SK-N-MC (cell line): ENCODE measurements at regions not wholly inside any gene's neighbourhood (a gene's known extent, or its start where the extent isn't known, plus 50 kb on each side); places are given as distances from the start of the nearest gene placed in this dataset.

Experiments used
- DNase-seq: peaks from one replicate; pipeline ENCODE4 v3.0.0-alpha.2; 2011; ENCODE audit warnings: low read depth, low spot score
- H3K27ac ChIP-seq: fragments of 200-600 bp; sonication (generic); 2 replicates; pipeline ENCODE4 v1.5.1; 2016; ENCODE audit warnings: mixed run types
- H3K36me3 ChIP-seq: fragments of 200-600 bp; sonication (generic); 2 replicates; pipeline ENCODE4 v1.6.1; 2017; ENCODE audit warnings: antibody characterized with exemption, low read length, mixed read lengths; ENCODE audit not compliant: insufficient read depth
- H3K4me3 ChIP-seq: fragments of 200-600 bp; sonication (generic); 2 replicates; pipeline ENCODE4 v1.5.1; 2016
- H3K9ac ChIP-seq: fragments of 200-600 bp; sonication (generic); 2 replicates; pipeline ENCODE4 v1.8.0; 2017; ENCODE audit warnings: mixed run types, mixed read lengths; ENCODE audit not compliant: insufficient read length
- H3K9me3 ChIP-seq: fragments of 200-600 bp; sonication (generic); 2 replicates; pipeline ENCODE4 v1.6.1; 2017; ENCODE audit warnings: low read depth, mild to moderate bottlenecking, antibody characterized with exemption, low read length, moderate library complexity, mixed read lengths
- EZH2 ChIP-seq: fragments of 200-600 bp; sonication (generic); IDR thresholded peaks from one replicate; pipeline ENCODE4 v1.6.1; 2017; ENCODE audit warnings: antibody characterized with exemption
- FOXP2 ChIP-seq: optimal IDR thresholded peaks from 2 replicates; pipeline ENCODE3; 2011; ENCODE audit warnings: mild to moderate bottlenecking, moderate library complexity; ENCODE audit not compliant: insufficient read depth; ENCODE audit errors: extremely low read length, control extremely low read depth
- POLR2AphosphoS5 ChIP-seq: IDR thresholded peaks from 2 replicates; pipeline ENCODE4 v1.6.1; 2012; ENCODE audit warnings: mild to moderate bottlenecking, low read depth, low read length, borderline replicate concordance

- Histone ChIP-seq H3K9ac (no peak overlapping the region), H3K36me3 (no peaks in the 10 kb centered on the region), H3K4me3 (no peak overlapping the region), H3K27ac (no peak overlapping the region), H3K9me3 (no peaks in the 10 kb centered on the region)
- no peak for DNase-seq
- TF ChIP-seq EZH2 (no peak), FOXP2 (no peak)
These were observed 117.3 kb upstream of the PTCH1 start for GRCh38 chr9:95634114-95634513.

- no peak overlapping the region for H3K9ac ChIP-seq
- H3K9me3 ChIP-seq = no peaks in the 10 kb centered on the region
- H3K36me3 ChIP-seq = no peaks in the 10 kb centered on the region
- no peak for DNase-seq
- no peak overlapping the region for H3K4me3 ChIP-seq
- H3K27ac ChIP-seq = no peak overlapping the region
- TF ChIP-seq FOXP2 (no peak), POLR2AphosphoS5 (no peak), EZH2 (no peak)
These were observed 112.8 kb upstream of the PTCH1 start for GRCh38 chr9:95629585-95629984.

GRCh38 chr9:95627802-95628201 lies 111.0 kb upstream of the PTCH1 start:
- no peaks in the 10 kb centered on the region for H3K9me3 ChIP-seq
- no peaks in the 10 kb centered on the region for H3K36me3 ChIP-seq
- no peak overlapping the region for H3K4me3 ChIP-seq
- TF ChIP-seq FOXP2 = no peak
- no peak for TF ChIP-seq POLR2AphosphoS5
- no peak for TF ChIP-seq EZH2
- no peak overlapping the region for H3K27ac ChIP-seq
- no peak overlapping the region for H3K9ac ChIP-seq
- no peak for DNase-seq

- TF ChIP-seq FOXP2 = no peak
- DNase-seq = no peak
- Histone ChIP-seq H3K9me3 (no peaks in the 10 kb centered on the region), H3K27ac (no peak overlapping the region), H3K36me3 (no peaks in the 10 kb centered on the region), H3K9ac (no peak overlapping the region), H3K4me3 (no peak overlapping the region)
These were observed 110.3 kb upstream of the PTCH1 start for GRCh38 chr9:95626885-95627558.

DNA sequence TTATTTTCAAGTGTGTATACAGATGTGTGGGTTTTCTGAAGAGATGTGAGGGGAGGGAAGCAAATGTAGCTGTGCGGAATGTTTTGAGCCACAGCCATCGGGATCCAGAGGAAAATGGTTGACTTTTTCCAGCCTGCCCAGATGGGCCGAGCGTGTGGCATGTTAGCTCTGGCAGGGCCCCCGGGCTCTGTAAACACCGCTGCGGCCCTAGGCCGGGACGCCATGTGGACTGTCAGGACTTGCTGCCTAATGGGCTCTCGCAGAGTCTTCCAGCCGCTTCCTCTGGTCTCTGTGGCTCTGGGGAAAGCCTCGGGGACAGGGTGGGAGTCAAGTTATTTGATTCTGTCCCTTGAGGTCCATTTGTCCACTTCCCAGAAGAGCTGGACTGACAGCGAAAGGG lies 109.6 kb upstream of the PTCH1 start:
- no peak overlapping the region for H3K9ac ChIP-seq

GRCh38 chr9:95623640-95624039 lies 106.9 kb upstream of the PTCH1 start:
- Histone ChIP-seq H3K36me3 (no peaks in the 10 kb centered on the region), H3K9ac (no peak overlapping the region), H3K9me3 (no peaks in the 10 kb centered on the region), H3K27ac (no peak overlapping the region), H3K4me3 (no peak overlapping the region)
- no peak for DNase-seq
- TF ChIP-seq EZH2 (no peak), POLR2AphosphoS5 (no peak), FOXP2 (no peak)

More for the DNA sequence above, 109.6 kb upstream of the PTCH1 start:
- DNase-seq = no peak
- TF ChIP-seq FOXP2 = no peak
- TF ChIP-seq POLR2AphosphoS5 = no peak
- no peak for TF ChIP-seq EZH2
- H3K27ac ChIP-seq = no peak overlapping the region
- H3K4me3 ChIP-seq = no peak overlapping the region
- H3K9me3 ChIP-seq = no peaks in the 10 kb centered on the region
- no peaks in the 10 kb centered on the region for H3K36me3 ChIP-seq

DNA sequence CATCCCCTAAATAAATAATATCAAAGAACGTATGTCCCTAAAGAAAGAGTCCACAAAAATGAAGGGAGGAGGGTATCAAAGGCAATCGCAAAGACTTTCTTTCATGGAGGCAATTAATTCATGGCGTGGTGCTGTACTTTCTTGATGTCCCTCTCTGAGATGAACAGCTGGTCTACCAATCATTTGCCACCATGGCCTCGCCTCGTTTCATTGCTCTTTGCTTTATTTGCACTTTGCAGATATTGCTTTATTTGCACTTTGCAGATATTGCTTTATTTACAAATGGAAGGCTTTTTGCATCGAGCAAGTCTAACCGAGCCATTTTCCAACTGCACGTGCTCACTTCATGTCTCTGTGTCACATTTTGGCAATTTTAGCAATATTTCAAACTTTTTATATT lies 104.0 kb upstream of the PTCH1 start:
- TF ChIP-seq FOXP2 (no peak), EZH2 (no peak), POLR2AphosphoS5 (no peak)
- Histone ChIP-seq H3K9ac (no peak overlapping the region), H3K9me3 (no peaks in the 10 kb centered on the region), H3K27ac (no peak overlapping the region), H3K36me3 (no peaks in the 10 kb centered on the region), H3K4me3 (no peak overlapping the region)
- no peak for DNase-seq

DNA sequence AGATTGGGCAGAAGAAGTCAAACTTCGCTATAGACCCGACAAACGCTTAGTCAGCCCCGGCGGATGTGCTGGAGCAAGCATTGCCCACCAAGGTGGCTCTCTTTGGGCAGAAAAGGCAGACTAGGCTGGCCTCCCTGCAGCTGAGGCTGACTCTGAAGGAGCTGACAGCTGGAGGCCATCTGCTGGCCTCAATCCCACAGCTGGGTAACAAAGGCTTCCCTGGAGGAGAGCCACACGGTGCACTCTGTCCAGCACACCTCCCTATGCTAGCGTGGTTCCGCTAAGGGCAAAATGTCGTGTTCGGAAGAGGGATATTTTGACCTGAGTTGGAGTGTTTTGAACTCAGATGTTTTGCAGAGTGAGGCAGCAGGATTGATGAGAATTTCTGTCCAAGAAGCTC lies 103.5 kb upstream of the PTCH1 start:
- Histone ChIP-seq H3K9me3 (no peaks in the 10 kb centered on the region), H3K9ac (no peak overlapping the region), H3K27ac (no peak overlapping the region), H3K36me3 (no peaks in the 10 kb centered on the region), H3K4me3 (no peak overlapping the region)
- no peak for DNase-seq
- TF ChIP-seq POLR2AphosphoS5 = no peak

DNA sequence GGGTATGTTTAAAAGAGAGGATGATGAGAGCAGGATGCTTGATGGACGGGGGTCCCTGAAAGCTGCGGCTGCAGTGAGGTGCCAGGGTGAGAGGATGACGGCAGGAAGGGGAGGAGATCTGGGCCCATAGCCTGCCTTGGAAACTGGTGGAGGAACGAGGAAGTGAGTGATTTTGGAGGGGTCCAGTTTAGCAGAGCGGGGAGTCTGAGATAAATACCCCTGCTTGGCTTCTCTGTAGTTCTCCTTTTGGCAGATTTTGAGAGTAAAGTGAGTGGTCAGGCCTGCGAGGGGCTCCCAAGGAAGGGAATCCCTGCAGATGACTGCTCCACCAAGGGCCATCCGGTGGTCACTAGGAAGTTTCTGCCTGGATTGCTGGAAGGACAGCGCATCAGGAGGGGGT lies 98.5 kb upstream of the PTCH1 start:
- no peak for DNase-seq
- TF ChIP-seq FOXP2 (no peak), POLR2AphosphoS5 (no peak), EZH2 (no peak)
- no peak overlapping the region for H3K4me3 ChIP-seq
- no peak overlapping the region for H3K9ac ChIP-seq
- no peaks in the 10 kb centered on the region for H3K36me3 ChIP-seq
- no peaks in the 10 kb centered on the region for H3K9me3 ChIP-seq
- H3K27ac ChIP-seq = no peak overlapping the region
